Stimulated activated CD8-positive, alpha-beta memory T cell treated with anti-CD3 and anti-CD28 coated beads, Interleukin-7, amount 100 ng/mL, for 48 hours (primary cell): ENCODE measurements at regions not wholly inside any gene's neighbourhood (a gene's known extent, or its start where the extent isn't known, plus 50 kb on each side); places are given as distances from the start of the nearest gene placed in this dataset.
"Not testable (repeated sequence)": the region's sequence is repeated elsewhere in the genome, so short reads cannot be mapped to it uniquely, and the experiment has no call there.

ENCODE experiments used
- DNase-seq, 2 donors: peaks; one replicate each; pipeline ENCODE4 v3.0.0-alpha.2; 2020; ENCODE audit warnings: low read depth in 1 of 2; ENCODE audit errors: extremely low read depth in 1 of 2

- no peak for DNase-seq
These were observed 125.9 kb upstream of the SLC7A14 start for GRCh38 chr3:170711786-170712185.

- no peak for DNase-seq
These were observed 123.2 kb upstream of the SLC7A14 start for GRCh38 chr3:170709046-170709445.

DNA sequence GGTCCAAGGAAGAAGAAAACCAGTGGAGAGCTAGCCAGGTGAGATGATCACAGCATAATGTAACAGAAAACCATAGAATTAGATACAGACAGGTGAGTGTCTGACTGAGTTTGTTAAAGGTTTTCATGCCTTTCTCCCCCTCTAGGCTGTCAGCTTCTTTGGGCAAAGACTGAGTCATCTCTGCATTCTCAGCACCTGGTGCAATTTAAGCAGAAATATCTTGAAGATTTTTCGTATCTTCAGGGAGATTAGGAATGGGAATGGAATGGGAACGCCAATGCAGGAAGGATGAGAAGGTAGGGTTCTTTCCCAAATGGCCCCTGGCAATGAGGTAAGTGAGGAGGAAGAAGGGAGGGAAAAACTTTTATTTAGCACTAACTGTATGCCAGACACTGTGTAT is 122.0 kb upstream of the SLC7A14 start:
- no peak for DNase-seq

- no peak for DNase-seq
These were observed 119.3 kb upstream of the SLC7A14 start for GRCh38 chr3:170705131-170705530.

DNA sequence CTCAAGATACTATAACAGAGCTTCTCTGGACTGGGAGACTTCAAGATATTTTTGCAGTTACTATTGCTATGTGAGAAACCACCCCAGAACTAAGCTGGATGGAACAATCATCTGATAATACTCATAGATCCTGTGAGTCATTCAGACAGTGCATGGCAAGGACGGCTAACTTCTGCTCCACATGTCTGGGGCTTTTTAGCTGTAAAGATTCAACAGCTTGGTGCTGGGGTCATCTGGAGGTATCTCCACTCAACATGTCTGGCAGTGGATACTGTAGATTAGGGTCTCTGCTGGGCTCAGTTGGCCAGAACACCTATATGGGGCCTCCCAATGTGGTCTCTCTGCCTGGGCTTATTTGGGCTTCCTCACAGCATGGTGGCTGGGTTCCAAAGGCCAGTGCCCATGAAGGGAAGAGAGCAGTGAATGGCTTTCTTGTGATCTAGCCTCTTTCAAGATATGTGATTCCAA is 117.3 kb upstream of the SLC7A14 start:
- no peak for DNase-seq

- no peak for DNase-seq
These were observed 116.1 kb upstream of the SLC7A14 start for GRCh38 chr3:170701696-170702678.

DNA sequence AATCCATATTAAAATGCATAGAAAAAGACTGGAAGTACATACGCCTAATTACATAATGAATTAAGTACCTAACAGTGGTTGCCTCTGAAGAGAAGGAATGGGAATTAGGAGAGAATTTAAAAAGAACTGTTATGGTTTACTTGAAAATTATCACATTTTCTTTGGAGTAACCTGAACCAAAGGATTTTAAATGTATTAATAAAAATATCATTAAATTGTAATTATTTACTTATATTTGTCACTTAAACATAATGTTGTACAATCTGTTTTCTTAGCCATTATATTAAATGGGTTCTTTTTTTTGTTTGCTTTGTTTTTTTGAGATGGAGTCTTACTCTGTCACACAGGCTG is 114.2 kb upstream of the SLC7A14 start:
- DNase-seq: no peak

GRCh38 chr3:170699158-170700053 is 113.5 kb upstream of the SLC7A14 start:
- no peak for DNase-seq

- DNase-seq: no peak
These were observed 112.0 kb upstream of the SLC7A14 start for GRCh38 chr3:170697908-170698307.

- DNase-seq: no peak
These were observed 111.3 kb upstream of the SLC7A14 start for GRCh38 chr3:170697131-170697530.

DNA sequence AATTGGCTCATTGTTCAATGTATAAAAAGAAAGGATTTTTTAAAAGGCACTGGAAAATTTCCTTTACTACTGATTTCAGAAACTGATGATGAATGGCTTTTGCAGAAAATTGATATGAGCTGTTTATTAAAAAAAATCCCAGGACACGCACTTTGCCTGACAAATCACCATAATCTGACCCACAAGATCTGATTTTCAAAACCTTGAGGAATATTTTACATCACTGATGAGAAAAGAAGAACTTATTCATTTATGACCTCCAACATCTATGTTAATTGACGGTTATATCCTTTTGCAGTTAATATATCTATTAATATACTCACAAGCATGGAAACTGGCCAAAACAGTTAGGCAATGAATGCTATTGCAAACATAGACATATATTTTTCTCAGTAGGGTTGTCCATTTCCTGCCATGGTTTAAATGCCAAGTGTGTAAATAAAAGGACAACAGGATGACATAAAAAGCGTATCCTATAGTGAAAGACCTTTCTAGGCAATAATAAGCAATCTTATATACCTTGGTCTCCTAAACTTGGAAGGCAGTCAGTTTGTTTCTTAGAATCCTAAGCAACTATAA is 109.7 kb upstream of the SLC7A14 start:
- DNase-seq: no peak

DNA sequence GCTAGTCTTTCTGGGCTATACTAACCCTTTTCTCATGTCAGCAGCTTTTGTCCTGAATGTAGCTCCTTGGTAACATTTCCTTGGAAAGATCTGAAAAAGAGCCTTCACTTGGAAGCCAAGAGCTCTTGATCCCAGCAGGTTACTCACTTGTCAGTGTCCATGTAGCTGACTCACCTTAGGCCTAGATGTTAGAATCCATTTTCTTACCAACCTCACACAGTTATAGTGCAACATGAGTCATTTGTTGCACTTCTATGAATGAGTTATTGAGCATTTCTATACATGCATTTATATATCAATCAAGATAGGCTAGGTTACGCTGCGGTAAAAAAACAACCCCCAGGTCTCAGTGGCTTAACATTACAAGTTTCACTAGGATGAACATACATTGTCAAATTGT is 106.8 kb upstream of the SLC7A14 start:
- DNase-seq: no peak

GRCh38 chr3:170690661-170690981 is 104.7 kb upstream of the SLC7A14 start:
- no peak for DNase-seq

DNA sequence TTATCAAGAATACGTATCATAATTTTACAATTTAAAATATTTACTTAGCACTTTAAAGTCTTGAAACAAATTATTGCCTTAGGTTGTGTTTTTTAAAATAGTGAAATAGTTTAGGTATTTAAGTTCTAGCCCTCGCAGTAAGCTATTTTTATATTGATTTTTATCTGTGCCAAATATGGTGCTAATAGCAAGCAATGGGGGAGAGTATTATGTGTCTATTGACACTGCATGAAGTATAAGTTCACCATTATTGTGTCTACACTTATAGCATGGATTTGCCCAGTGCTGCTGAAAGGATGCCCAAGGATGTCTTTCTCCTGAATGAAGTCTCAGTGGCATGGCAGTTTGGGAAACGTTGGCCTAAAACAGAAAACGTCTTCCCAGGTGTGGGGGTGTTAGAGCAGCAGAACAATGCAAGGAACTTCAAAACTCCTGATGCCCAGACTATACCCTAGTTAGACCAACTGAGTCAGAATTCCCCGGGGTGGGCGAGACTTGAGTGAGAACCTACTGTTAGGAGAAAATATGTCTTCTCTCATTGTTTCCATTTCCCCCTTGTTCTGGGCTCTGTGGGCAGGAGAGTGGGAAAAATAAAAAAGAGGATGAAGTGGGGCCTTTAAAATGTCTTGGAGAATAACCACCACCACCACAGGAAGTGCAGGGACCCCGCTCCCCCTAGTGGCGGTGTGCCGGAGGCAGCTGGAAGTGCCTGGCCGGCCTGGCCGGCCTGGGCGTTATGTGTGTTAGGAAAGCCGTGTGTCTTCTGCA is 104.2 kb upstream of the SLC7A14 start:
- DNase-seq: peak in 1 of 2 donors; percentile 15

- DNase-seq: no peak
These were observed 103.5 kb upstream of the SLC7A14 start for GRCh38 chr3:170689296-170689829.

GRCh38 chr3:170688222-170688621 is 102.3 kb upstream of the SLC7A14 start:
- DNase-seq: not testable (repeated sequence)

GRCh38 chr3:170680593-170680992 is 94.7 kb upstream of the SLC7A14 start:
- no peak for DNase-seq

GRCh38 chr3:170679190-170679589 is 93.3 kb upstream of the SLC7A14 start:
- DNase-seq: no peak

GRCh38 chr3:170670504-170670903 is 84.6 kb upstream of the SLC7A14 start:
- DNase-seq: no peak

- not testable (repeated sequence) for DNase-seq
These were observed 77.1 kb upstream of the SLC7A14 start for GRCh38 chr3:170662986-170663385.
